ENCODE measurements at regions not wholly inside any gene's neighbourhood (a gene's known extent, or its start where the extent isn't known, plus 50 kb on each side); places are given as distances from the start of the nearest gene placed in this dataset.

GRCh38 chr1:82121421-82121820 lies 320.7 kb downstream of the ADGRL2 start:
- Histone ChIP-seq H3K9me3 (no peaks in the 10 kb centered on the region), H3K4me1 (no peaks in the 10 kb centered on the region), H3K4me3 (no peak overlapping the region), H3K27ac (no peak overlapping the region), H3K27me3 (no peaks in the 10 kb centered on the region), H3K36me3 (no peaks in the 10 kb centered on the region)
- TF ChIP-seq POLR2A (IDR thresholded peaks at IDR 0.05) (no peak), CTCF (IDR thresholded peaks at IDR 0.05) (no peak)
- no peak for DNase-seq

GRCh38 chr1:82116105-82116504 lies 315.4 kb downstream of the ADGRL2 start:
- H3K36me3 ChIP-seq, result no peaks in the 10 kb centered on the region
- H3K4me3 ChIP-seq, result no peak overlapping the region
- H3K4me1 ChIP-seq, result no peaks in the 10 kb centered on the region
- H3K9me3 ChIP-seq, result no peaks in the 10 kb centered on the region
- no peak for TF ChIP-seq POLR2A (IDR thresholded peaks at IDR 0.05)
- TF ChIP-seq CTCF (IDR thresholded peaks at IDR 0.05), result no peak
- no peaks in the 10 kb centered on the region for H3K27me3 ChIP-seq
- DNase-seq, result no peak
- no peak overlapping the region for H3K27ac ChIP-seq

GRCh38 chr1:82114887-82115286 lies 314.2 kb downstream of the ADGRL2 start:
- Histone ChIP-seq H3K27ac (no peak overlapping the region), H3K4me1 (no peaks in the 10 kb centered on the region), H3K9me3 (no peaks in the 10 kb centered on the region), H3K27me3 (no peaks in the 10 kb centered on the region), H3K36me3 (no peaks in the 10 kb centered on the region), H3K4me3 (no peak overlapping the region)
- DNase-seq, result no peak
- TF ChIP-seq POLR2A (IDR thresholded peaks at IDR 0.05) (no peak), CTCF (IDR thresholded peaks at IDR 0.05) (no peak)

GRCh38 chr1:82110366-82111254 lies 309.9 kb downstream of the ADGRL2 start:
- no peak for DNase-seq
- Histone ChIP-seq H3K36me3 (no peaks in the 10 kb centered on the region), H3K9me3 (no peaks in the 10 kb centered on the region), H3K27me3 (no peaks in the 10 kb centered on the region), H3K4me1 (no peaks in the 10 kb centered on the region), H3K27ac (no peak overlapping the region), H3K4me3 (no peak overlapping the region)
- TF ChIP-seq POLR2A (IDR thresholded peaks at IDR 0.05) (no peak), CTCF (IDR thresholded peaks at IDR 0.05) (no peak)

GRCh38 chr1:82108843-82109242 lies 308.1 kb downstream of the ADGRL2 start:
- Histone ChIP-seq H3K27ac (no peak overlapping the region), H3K4me1 (no peaks in the 10 kb centered on the region), H3K27me3 (no peaks in the 10 kb centered on the region), H3K9me3 (no peaks in the 10 kb centered on the region), H3K36me3 (no peaks in the 10 kb centered on the region), H3K4me3 (no peak overlapping the region)
- no peak for TF ChIP-seq POLR2A (IDR thresholded peaks at IDR 0.05)
- no peak for TF ChIP-seq CTCF (IDR thresholded peaks at IDR 0.05)
- no peak for DNase-seq

Measured in Peyer's patch (tissue), 4 donors.